Peyer's patch (tissue), 4 donors: ENCODE measurements at regions not wholly inside any gene's neighbourhood (a gene's known extent, or its start where the extent isn't known, plus 50 kb on each side); places are given as distances from the start of the nearest gene placed in this dataset.

ENCODE experiments used
- DNase-seq, 3 donors: peaks; one replicate each; pipeline ENCODE4 v3.0.0-alpha.2; 2017 to 2019
- H3K27ac ChIP-seq, 4 donors: fragments of 200-600 bp; sonication (generic); one replicate each; pipeline ENCODE4 v1.5.1; 2016 to 2019
- H3K27me3 ChIP-seq, 2 donors: fragments of 200-600 bp; sonication (generic); one replicate each; pipeline ENCODE4 v1.5.1; 2019
- H3K36me3 ChIP-seq, 3 donors: fragments of 200-600 bp; sonication (generic); one replicate each; pipeline ENCODE4 v1.5.1; 2016 to 2019
- H3K4me1 ChIP-seq, 4 donors: fragments of 200-600 bp; sonication (generic); one replicate each; pipeline ENCODE4 v1.5.1; 2016 to 2019
- H3K4me3 ChIP-seq, 4 donors: fragments of 200-600 bp; sonication (generic); 1 replicate in 3 of 4; 2 replicates in 1 of 4; pipeline ENCODE4 v1.5.1; 2016 to 2019; ENCODE audit warnings: mild to moderate bottlenecking in 1 of 4
- H3K9me3 ChIP-seq, 4 donors: fragments of 200-600 bp; sonication (generic); one replicate each; pipeline ENCODE4 v1.5.1; 2016 to 2019; ENCODE audit warnings: mild to moderate bottlenecking in 1 of 4
- POLR2A ChIP-seq, 2 donors: fragments of 450-650 bp; IDR thresholded peaks; one replicate each; pipeline ENCODE4 v1.5.1; 2017; ENCODE audit warnings: antibody characterized with exemption in 2 of 2, mild to moderate bottlenecking in 2 of 2, moderate library complexity in 2 of 2
- small RNA-seq, 2 donors: library from RNA; depleted of rRNA; stranded (forward); fragments of <200 nt; gene quantifications; one replicate each; pipeline ENCODE3, GENCODE V24; 2016
- TF ChIP-seq, protein P1 (sequence below), 6 experiments: fragments of 450-650 bp in 4 of 6; fragments of 200-600 bp in 2 of 6; sonication (generic) in 1 of 6; IDR thresholded peaks; one replicate each; pipeline ENCODE4 v1.5.1; 2017 to 2019; ENCODE audit warnings: antibody characterized with exemption in 6 of 6, mild to moderate bottlenecking in 3 of 6, moderate library complexity in 1 of 6

DNA sequence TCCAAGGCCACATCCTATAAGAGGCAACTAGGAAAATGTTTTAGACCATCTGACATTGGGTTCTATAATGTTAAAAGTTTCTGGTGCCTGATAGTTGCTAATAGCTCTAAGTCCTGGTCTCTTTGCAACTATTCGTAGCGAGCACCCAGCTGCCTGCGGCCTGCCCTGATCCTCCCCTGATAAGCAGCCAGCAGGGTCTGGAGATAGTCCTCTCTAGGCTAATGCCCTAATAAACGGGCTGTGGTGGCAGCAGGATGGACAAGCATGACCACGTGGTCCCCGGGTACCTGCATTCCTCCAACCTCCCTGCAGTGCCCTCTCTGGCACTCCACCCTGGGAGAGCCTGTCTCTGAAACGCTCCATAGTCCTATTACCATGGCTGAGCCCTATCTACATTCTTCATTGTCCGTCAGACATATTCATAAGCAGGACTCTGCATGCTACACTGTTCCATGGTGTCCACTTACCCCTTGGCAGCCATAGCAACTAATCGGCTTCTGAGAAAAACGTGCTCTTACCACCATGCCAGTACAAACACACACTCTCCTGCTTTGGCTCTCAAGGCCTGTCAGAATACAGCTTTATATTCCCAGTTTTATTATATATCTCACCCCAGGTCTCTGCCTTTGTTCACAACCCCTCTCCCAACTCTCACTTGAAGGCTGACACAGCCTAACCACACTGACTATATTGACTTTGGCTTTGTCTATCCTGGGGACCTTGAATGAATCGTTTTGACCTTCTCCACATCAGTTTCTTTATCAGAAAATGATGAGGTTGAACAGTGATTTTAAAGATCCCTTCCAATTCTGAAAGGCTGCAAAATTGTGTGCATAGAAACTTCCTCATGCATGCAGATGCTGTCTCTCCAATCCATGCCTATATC lies 49.9 kb upstream of the DAPK1 start:
- no peak overlapping the region for H3K27ac ChIP-seq
- no peaks in the 10 kb centered on the region for H3K9me3 ChIP-seq
- TF ChIP-seq, protein P1, sequence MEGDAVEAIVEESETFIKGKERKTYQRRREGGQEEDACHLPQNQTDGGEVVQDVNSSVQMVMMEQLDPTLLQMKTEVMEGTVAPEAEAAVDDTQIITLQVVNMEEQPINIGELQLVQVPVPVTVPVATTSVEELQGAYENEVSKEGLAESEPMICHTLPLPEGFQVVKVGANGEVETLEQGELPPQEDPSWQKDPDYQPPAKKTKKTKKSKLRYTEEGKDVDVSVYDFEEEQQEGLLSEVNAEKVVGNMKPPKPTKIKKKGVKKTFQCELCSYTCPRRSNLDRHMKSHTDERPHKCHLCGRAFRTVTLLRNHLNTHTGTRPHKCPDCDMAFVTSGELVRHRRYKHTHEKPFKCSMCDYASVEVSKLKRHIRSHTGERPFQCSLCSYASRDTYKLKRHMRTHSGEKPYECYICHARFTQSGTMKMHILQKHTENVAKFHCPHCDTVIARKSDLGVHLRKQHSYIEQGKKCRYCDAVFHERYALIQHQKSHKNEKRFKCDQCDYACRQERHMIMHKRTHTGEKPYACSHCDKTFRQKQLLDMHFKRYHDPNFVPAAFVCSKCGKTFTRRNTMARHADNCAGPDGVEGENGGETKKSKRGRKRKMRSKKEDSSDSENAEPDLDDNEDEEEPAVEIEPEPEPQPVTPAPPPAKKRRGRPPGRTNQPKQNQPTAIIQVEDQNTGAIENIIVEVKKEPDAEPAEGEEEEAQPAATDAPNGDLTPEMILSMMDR (IDR thresholded peaks at IDR 0.05), result no peak
- no peak for TF ChIP-seq POLR2A (IDR thresholded peaks at IDR 0.05)
- H3K36me3 ChIP-seq, result no peaks in the 10 kb centered on the region
- no peak for DNase-seq
- H3K27me3 ChIP-seq, result no peaks in the 10 kb centered on the region
- no peak overlapping the region for H3K4me3 ChIP-seq
- no peaks in the 10 kb centered on the region for H3K4me1 ChIP-seq

Small RNAs in the stretch of these regions (small RNA-seq; reads per million reads assigned to genes)
- 0 reads per million in 2 donors for gene AL353752.1
- gene RF00568, result 0 reads per million in 2 donors
